NCI-H748 treated with DMSO at 0.1 percent for 48 hours (cell line): ENCODE measurements at regions not wholly inside any gene's neighbourhood (a gene's known extent, or its start where the extent isn't known, plus 50 kb on each side); places are given as distances from the start of the nearest gene placed in this dataset.
"Not testable (repeated sequence)": the region's sequence is repeated elsewhere in the genome, so short reads cannot be mapped to it uniquely, and the experiment has no call there.

ENCODE experiments used
- DNase-seq: peaks from one replicate; lab custom pipeline; 2025; lab: John Stamatoyannopoulos, UW

DNA sequence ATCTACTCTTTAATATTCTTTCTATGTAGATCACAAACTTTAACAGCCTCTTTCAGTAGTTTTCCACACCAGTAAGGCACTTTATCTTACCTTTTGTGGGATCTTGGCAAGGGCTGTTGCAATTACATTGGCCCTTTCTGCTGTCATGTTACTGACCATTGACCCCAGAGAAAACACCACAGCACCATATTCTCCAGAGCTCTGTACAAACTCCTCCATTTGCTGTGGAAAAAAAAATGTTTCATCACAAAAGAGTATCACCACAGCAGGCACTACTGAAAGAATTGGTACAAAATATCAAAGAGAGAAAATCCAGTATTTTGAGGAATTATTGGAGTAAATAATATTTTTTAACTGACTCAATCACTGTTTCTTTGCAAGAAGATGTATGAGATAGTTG lies 62.3 kb upstream of the UGT2A3 start:
- DNase-seq, result not testable (repeated sequence)

DNA sequence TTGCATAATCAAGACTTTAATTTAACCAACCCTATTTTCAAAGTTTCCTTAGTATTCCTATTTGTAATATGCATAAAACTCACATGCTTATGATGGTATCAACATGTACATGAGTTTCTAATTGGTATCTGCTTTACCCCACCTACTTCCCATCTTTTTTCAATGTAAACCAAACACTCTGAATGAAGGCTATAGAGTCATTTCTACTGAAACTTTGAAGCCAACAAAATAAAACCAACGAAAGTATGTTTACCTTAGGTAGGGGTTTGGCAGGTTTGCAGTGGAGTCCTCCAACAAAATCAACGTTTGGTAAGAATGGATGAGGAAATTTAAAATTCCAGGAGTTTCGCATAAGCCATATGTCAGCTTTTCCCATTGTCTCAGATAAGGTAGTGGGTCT lies 66.4 kb upstream of the UGT2A3 start:
- not testable (repeated sequence) for DNase-seq

DNA sequence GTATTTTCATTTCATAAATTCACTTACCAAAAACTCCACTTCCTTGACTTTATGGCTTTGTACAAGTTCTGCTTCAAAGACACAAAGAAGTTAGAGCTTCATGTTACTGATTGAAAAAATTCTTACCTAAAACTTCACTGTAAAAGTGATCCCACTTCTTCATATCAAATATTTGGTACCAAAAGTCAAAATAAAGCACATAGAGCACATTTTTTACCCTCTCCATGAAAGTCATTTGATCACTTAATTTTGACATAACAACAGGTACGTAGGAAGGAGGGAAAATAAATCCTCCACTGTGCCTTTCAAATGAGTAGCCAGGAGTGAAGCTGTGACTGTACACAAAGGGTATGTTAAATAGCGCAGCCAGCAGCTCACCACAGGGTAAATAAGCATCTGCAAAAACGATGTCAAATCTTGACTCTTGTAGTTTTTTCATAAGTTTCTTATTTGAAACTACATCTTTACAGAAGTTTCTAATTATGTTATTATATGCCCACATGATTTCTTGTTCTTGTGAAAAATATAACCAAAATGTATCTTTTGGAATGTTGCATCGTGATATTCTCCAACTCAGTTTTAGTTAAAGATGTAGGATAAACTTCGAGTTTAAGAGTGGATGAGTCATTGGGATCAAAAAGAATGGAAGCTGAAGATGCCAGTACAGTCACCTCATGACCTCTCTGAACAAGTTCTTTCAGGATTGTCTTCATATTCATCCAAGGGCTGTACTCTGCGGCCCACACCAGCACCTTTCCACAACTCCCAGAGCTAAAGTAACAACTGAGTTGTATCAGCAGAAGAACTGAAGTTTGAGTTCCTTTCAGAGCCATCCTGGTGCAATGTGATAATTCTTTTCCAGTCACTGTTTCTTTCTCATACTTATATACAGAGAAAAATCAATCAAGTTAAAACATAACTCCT lies 68.2 kb upstream of the UGT2A3 start:
- DNase-seq, result not testable (repeated sequence)

DNA sequence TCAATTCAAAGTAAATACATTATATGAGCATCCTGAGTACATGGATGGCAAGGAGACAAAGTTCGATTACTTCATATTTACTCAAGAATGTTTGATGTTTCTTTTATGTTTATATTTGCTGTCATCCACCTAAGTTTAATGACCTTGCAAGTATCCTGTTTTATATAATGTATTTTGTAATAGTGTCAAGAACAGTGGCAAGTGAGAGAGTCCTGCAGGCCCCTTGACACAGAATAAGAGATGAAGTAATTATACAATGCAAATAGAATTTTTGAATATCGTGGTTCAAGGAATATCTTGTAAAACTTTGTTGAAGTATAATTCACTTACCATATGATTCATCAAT lies 68.8 kb upstream of the UGT2A3 start:
- DNase-seq, result not testable (repeated sequence)

DNA sequence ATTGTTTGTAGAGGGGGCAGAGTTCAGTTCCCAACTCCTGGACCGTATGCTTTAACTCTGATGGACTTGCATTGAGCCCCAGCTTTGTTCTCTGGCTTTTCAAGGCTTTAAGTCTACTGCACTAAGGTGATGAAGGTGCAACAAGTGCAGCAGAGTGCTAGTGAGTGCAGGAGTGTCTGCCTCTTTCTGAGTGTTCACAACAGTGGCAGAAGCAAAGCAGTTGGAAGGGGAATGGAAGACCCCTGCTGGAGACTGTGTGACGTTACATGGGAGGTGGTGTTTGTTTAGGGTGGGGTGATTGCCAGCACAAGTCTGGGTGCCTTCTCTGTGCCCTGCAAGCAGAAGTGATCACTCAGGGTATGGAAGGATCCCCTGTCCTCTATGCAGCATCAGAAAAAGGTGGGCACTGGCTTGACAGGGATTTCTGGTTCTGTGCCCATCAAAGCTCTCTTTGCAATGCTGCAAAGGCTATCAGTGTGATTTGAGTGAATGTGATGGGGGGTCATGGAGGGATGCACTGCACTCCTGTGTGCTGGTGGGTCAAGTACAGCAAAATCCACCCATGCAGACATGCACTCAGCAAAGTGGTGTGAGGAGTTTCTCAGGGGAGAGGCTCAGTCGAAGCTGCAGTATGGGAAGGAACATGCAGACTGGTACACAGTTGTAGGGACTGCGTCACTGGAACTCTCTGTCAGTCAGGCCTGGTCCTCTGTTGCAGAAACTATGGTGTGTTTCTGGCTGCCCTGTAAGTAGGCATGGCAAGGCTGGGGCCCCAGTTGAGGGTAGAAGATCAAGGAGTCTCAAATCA lies 70.9 kb upstream of the UGT2B7 start:
- DNase-seq, result peak; percentile 0

DNA sequence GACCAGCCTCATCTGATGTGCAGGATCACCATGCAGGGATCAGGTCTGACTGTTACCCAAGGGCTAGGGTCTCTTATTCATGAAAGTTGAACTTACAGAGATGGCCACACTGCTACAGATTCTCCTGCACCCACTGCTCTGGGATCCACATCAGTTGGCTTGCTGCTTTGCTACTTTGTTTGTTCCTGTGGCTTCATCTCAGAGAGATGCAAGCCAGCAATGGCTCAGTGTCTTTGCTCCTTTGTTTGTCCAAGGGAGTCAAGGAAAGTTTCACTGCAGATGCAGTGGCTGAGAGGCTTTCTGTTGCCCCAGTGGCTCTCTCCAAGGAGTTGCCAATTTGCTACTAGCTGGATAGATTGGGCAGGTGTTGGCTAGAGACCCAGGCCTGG lies 70.3 kb upstream of the UGT2B7 start:
- no peak for DNase-seq

DNA sequence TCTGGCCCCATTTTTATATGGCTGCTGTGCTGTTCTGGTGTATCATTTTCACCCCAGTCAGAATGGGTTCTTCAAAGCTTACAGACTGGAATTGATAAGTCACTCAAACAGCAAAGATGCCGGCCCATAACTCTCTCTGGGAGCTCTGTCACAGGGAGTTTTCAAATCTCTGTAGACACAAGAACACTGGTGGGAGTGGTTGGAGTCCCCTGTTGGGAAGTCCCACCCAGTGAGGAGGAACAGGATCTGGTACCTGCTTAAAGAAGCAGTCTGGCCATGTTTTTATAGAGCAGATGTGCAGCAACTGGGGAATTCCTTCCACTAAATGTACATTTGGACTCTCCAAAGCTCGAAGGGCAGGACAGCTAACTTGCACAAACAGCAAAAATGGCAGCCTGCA lies 69.3 kb upstream of the UGT2B7 start:
- no peak for DNase-seq

DNA sequence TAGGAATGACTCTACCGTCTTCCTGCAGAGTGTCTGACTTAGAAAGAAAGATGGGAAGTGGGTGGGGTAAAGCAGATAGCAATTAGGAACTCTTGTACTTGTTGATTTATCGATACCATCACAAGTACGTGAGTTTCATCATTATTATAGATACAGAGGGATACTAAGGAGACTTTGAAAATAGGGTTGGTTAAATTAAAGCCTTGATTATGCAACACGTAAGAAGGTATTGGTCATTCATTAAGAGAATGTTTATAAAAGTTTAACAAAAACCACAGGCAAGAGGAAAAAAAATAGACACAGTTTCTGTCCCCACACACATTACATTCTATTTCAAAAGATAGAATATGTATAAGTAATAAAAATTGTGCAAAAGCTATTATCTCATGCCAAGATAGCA lies 65.9 kb upstream of the UGT2B7 start:
- DNase-seq, result no peak

DNA sequence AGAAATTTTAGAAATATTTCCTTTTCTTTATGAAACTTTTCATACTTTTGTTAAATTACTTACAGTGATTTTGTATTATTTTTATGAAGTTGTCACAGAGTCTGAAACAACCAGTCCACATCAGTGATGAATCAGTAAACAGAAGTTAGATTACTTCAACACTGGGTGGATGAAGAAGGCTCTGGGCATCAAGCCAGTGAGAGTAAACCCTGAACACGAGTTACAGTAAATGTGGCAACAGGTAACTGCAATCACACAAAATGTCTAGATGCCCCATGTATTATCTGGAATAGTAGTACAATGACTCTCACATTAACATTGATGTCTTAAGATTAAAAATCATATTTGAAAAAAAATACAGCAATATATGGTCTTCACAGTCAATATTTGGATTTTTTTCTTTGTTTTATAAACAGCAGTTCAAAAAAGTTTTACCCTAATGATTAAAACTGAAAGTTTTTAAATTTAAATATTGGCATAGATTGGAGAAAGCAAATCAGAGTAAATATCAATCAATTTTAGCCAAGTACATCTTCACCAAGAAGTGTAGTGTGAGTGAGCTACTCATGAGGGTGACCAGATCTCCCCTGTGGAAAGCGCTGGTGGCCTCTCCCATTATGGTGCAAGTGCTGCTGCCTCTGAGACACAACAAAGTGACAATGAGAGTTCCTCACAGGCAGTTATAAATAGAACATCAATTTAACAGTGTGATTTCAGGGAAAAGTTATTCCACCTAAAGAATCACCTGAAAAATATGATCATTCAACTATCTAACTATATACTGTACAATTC lies 63.2 kb upstream of the UGT2B7 start:
- no peak for DNase-seq

DNA sequence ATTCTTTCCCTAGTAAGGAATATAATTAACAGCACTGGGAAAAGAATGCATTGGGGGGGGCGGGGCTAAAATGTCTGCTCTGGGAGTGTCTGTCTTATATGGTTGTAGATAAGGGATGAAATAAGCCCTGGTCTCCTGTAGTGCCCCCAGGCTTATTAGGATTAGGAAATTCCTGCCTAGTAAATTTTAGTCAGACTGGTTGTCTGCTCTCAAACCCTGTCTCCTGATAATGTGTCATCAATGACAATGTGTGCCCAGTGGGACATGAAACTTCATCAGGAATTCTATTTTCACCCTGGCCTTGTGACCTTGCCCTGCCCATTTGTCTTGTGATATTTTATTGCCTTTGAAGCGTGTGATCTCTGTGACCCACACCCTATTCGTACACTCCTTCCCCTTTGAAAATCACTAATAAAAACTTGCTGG lies 61.9 kb upstream of the UGT2B7 start:
- DNase-seq, result not testable (repeated sequence)

DNA sequence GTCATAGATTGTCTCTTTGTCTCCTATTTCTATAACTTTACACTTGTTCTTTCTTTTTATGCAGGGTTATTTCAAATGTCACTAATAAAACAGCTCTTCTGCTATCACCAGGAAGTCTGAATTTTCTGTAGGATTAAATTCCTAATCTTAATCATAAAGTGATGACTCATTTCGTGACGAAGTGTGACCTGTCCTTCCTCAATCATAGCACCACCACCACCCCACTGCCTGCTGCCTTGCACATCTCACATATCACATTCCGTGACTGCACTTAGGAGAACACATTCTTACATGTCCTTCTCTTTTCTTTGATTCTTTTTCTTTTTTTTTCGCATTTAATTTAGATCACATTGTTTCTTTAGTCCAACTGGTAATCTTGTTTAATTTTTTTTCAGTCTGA lies 57.7 kb upstream of the UGT2B7 start:
- no peak for DNase-seq

DNA sequence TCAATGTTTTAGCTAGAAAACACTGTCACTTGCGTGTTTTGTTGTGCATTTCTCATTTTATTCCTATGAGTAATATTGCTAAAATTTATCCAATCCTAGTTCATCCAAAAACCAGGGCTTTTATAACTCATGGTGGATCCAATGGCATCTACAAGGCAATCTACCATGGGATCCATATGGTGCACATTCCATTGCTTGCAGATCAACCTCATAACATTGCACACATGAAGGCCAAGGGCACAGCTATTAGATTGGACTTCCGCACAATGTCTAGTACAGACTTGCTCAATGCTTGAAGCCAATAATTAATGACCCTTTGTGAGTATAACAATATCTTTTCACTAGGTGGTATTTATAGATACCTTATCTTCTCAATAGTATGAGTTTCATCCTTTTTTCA lies 57.2 kb upstream of the UGT2B7 start:
- no peak for DNase-seq

DNA sequence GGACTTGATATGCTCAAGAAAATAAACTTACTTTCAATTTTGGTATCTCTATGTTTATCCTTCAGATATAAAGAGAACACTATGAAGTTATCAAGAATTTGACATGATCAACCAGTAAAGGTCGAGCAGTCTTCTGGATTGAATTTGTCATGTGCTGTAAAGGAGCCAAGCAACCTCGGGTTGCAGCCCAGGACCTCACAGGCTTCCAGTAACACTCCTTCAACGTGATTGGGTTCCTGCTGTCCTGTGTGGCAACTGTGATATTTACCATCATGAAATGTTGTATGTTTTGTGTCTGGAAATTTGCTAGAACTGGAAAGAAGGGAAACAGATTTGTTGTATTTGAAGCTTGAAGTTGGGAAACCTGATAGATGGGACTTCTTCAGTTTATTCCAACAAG lies 52.0 kb upstream of the UGT2B7 start:
- no peak for DNase-seq
